Testis (tissue), 2 donors: ENCODE measurements at regions not wholly inside any gene's neighbourhood (a gene's known extent, or its start where the extent isn't known, plus 50 kb on each side); places are given as distances from the start of the nearest gene placed in this dataset.

Experiments
- POLR2A ChIP-seq: fragments of 450-650 bp; IDR thresholded peaks from one replicate; pipeline ENCODE4 v1.6.1; 2017; ENCODE audit warnings: antibody characterized with exemption, mild to moderate bottlenecking, moderate library complexity
- TF ChIP-seq, protein P1 (sequence below), 3 experiments: fragments of 450-650 bp in 2 of 3; fragments of 200-600 bp in 1 of 3; sonication (generic) in 1 of 3; IDR thresholded peaks; one replicate each; pipeline ENCODE4 v1.5.1; 2016 to 2019; ENCODE audit warnings: antibody characterized with exemption in 3 of 3, mild to moderate bottlenecking in 2 of 3, moderate library complexity in 1 of 3

GRCh38 chr1:191578281-191578680 is 580.0 kb upstream of the RGS18 start:
- TF ChIP-seq POLR2A: no peak
- TF ChIP-seq, protein P1, sequence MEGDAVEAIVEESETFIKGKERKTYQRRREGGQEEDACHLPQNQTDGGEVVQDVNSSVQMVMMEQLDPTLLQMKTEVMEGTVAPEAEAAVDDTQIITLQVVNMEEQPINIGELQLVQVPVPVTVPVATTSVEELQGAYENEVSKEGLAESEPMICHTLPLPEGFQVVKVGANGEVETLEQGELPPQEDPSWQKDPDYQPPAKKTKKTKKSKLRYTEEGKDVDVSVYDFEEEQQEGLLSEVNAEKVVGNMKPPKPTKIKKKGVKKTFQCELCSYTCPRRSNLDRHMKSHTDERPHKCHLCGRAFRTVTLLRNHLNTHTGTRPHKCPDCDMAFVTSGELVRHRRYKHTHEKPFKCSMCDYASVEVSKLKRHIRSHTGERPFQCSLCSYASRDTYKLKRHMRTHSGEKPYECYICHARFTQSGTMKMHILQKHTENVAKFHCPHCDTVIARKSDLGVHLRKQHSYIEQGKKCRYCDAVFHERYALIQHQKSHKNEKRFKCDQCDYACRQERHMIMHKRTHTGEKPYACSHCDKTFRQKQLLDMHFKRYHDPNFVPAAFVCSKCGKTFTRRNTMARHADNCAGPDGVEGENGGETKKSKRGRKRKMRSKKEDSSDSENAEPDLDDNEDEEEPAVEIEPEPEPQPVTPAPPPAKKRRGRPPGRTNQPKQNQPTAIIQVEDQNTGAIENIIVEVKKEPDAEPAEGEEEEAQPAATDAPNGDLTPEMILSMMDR (IDR thresholded peaks at IDR 0.05): no peak
